Right lobe of liver (tissue), 6 donors: ENCODE measurements at regions not wholly inside any gene's neighbourhood (a gene's known extent, or its start where the extent isn't known, plus 50 kb on each side); places are given as distances from the start of the nearest gene placed in this dataset.

Source experiments
- ATAC-seq, 4 donors: fragments of 200-7000 bp; cut with Tn5 transposase; one replicate each; pipeline ENCODE4 v1.9.1; 2020; ENCODE audit warnings: mild to moderate bottlenecking in 4 of 4, moderate library complexity in 4 of 4
- DNase-seq, 3 donors: peaks; one replicate each; pipeline ENCODE4 v3.0.0-alpha.2; 2020
- H3K27ac ChIP-seq, 3 donors: fragments of 200-600 bp; one replicate each; pipeline ENCODE4 v1.8.0; 2022
- H3K27me3 ChIP-seq, 2 donors: fragments of 200-600 bp; one replicate each; pipeline ENCODE4 v1.8.0; 2022
- H3K36me3 ChIP-seq, 4 donors: fragments of 200-600 bp; sonication (generic) in 1 of 4; one replicate each; pipeline versions ENCODE4 v1.5.1 to v1.8.0; 2017 to 2022; ENCODE audit warnings: control low read depth in 1 of 4
- H3K4me1 ChIP-seq, 4 donors: fragments of 200-600 bp; sonication (generic) in 1 of 4; one replicate each; pipeline versions ENCODE4 v1.5.1 to v1.8.0; 2017 to 2022; ENCODE audit warnings: control low read depth in 1 of 4
- H3K4me3 ChIP-seq, 3 donors: fragments of 200-600 bp; one replicate each; pipeline ENCODE4 v1.8.0; 2022
- H3K9me3 ChIP-seq, 4 donors: fragments of 200-600 bp; sonication (generic) in 1 of 4; one replicate each; pipeline versions ENCODE4 v1.5.1 to v1.8.0; 2017 to 2022; ENCODE audit warnings: control low read depth in 1 of 4
- CTCF ChIP-seq, 4 donors: fragments of 200-600 bp in 3 of 4; fragments of 450-650 bp in 1 of 4; IDR thresholded peaks; one replicate each; pipeline versions ENCODE4 v1.5.1 to v1.8.0; 2016 to 2022; ENCODE audit warnings: antibody characterized with exemption in 4 of 4, mild to moderate bottlenecking in 2 of 4
- POLR2A ChIP-seq: fragments of 450-650 bp; IDR thresholded peaks from one replicate; pipeline ENCODE4 v1.6.1; 2017; ENCODE audit warnings: antibody characterized with exemption, mild to moderate bottlenecking
- WGBS: methylation state at CpG from one replicate; pipeline ENCODE4 v1.1.6; 2018; ENCODE audit warnings: low coverage, low lambda C conversion rate; ENCODE audit not compliant: insufficient coverage; ENCODE audit errors: missing lambda C conversion rate; 5-methylcytosine and 5-hydroxymethylcytosine counted together
- intact Hi-C, 2 donors: fragments of 100-400 bp; cut with DNase I; formaldehyde crosslinking; loops; one replicate each; pipeline versions ENCODE4 v1.11.2 to v1.14.1; 2022
- donor health status: DM: no; HTN: yes; CAD: no.
- donor health status: DM: no; HTN: no; CAD: no.
- donor health status: DM: no; HTN: no; CAD: no.
- donor health status: DM: no; HTN: yes; CAD: no.
- donor health status: DM: no; HTN: yes; CAD: no.

GRCh38 chr3:70734756-70735155 is 422.3 kb upstream of the MDFIC2 start:
- Histone ChIP-seq H3K27ac (no peak overlapping the region), H3K27me3 (no peaks in the 10 kb centered on the region), H3K36me3 (no peaks in the 10 kb centered on the region), H3K9me3 (no peaks in the 10 kb centered on the region), H3K4me3 (no peak overlapping the region), H3K4me1 (no peaks in the 10 kb centered on the region)
- WGBS = 67% methylated on average over 1 of the region's 3 CpGs
- intact Hi-C loops = no loop called here
- no peak for ATAC-seq
- TF ChIP-seq POLR2A (no peak), CTCF (IDR thresholded peaks at IDR 0.05) (no peak)
- DNase-seq = no peak

- 77% methylated on average over 2 of the region's 2 CpGs for WGBS
- TF ChIP-seq POLR2A (no peak), CTCF (IDR thresholded peaks at IDR 0.05) (no peak)
- Histone ChIP-seq H3K9me3 (no peaks in the 10 kb centered on the region), H3K36me3 (no peaks in the 10 kb centered on the region), H3K4me3 (no peak overlapping the region), H3K4me1 (no peaks in the 10 kb centered on the region), H3K27me3 (no peaks in the 10 kb centered on the region), H3K27ac (no peak overlapping the region)
- intact Hi-C loops = no loop called here
- no peak for ATAC-seq
- no peak for DNase-seq
Measured at GRCh38 chr3:70731046-70731445, 418.6 kb upstream of the MDFIC2 start.

- Histone ChIP-seq H3K27me3 (no peaks in the 10 kb centered on the region), H3K4me1 (no peaks in the 10 kb centered on the region), H3K9me3 (no peaks in the 10 kb centered on the region), H3K36me3 (no peaks in the 10 kb centered on the region), H3K4me3 (no peak overlapping the region), H3K27ac (no peak overlapping the region)
- intact Hi-C loops = no loop called here
- DNase-seq (no peak), ATAC-seq (no peak)
- TF ChIP-seq POLR2A (no peak), CTCF (IDR thresholded peaks at IDR 0.05) (no peak)
- 65% methylated on average over 3 of the region's 3 CpGs for WGBS
Measured at GRCh38 chr3:70729845-70730244, 417.4 kb upstream of the MDFIC2 start.

- DNase-seq (no peak), ATAC-seq (no peak)
- Histone ChIP-seq H3K27me3 (no peaks in the 10 kb centered on the region), H3K9me3 (no peaks in the 10 kb centered on the region), H3K27ac (no peak overlapping the region), H3K36me3 (no peaks in the 10 kb centered on the region), H3K4me3 (no peak overlapping the region), H3K4me1 (no peaks in the 10 kb centered on the region)
- WGBS = 15% methylated on average over 1 of the region's 1 CpG
- intact Hi-C loops = no loop called here
- TF ChIP-seq CTCF (IDR thresholded peaks at IDR 0.05) (no peak), POLR2A (no peak)
Measured at GRCh38 chr3:70728311-70728710, 415.9 kb upstream of the MDFIC2 start.

GRCh38 chr3:70726961-70727360 is 414.5 kb upstream of the MDFIC2 start:
- ATAC-seq (no peak), DNase-seq (no peak)
- Histone ChIP-seq H3K4me1 (no peaks in the 10 kb centered on the region), H3K36me3 (no peaks in the 10 kb centered on the region), H3K27me3 (no peaks in the 10 kb centered on the region), H3K4me3 (no peak overlapping the region), H3K9me3 (no peaks in the 10 kb centered on the region), H3K27ac (no peak overlapping the region)
- WGBS = 89% methylated on average over 2 of the region's 2 CpGs
- intact Hi-C loops = no loop called here
- TF ChIP-seq POLR2A = no peak
- no peak for TF ChIP-seq CTCF (IDR thresholded peaks at IDR 0.05)
